ENCODE measurements at regions not wholly inside any gene's neighbourhood (a gene's known extent, or its start where the extent isn't known, plus 50 kb on each side); places are given as distances from the start of the nearest gene placed in this dataset.

DNA sequence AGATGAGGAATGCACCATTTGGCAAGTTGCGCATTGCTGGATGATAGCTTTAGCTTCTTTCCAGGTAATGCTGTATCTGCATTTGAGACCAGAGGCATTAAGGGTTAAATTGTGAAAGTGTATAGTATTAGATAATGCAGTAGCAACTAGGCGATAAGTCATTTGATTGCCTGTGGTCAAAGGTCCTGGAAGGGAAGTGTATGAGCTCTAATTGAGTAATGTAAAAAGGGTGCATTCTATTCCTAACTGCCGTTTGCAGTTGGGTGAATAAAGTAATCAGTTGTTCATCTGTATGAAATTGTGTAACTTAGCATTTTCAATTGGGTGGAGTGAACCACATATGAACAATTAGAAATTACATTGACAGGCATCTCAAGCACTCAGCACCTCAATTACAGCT is 54.5 kb upstream of the WDR1 start:
- DNase-seq (ENCODE audit: low read depth), result no peak
- no peak for TF ChIP-seq CTCF (conservative IDR thresholded peaks at IDR 0.05; ENCODE audit: low read depth, low read length)
- H3K4me3 ChIP-seq (ENCODE audit: low read length), result no peak overlapping the region

GRCh38 chr4:10169839-10170387 is 53.3 kb upstream of the WDR1 start:
- DNase-seq (ENCODE audit: low read depth), result no peak
- no peak overlapping the region for H3K4me3 ChIP-seq (ENCODE audit: low read length)
- TF ChIP-seq CTCF (conservative IDR thresholded peaks at IDR 0.05; ENCODE audit: low read depth, low read length), result no peak

DNA sequence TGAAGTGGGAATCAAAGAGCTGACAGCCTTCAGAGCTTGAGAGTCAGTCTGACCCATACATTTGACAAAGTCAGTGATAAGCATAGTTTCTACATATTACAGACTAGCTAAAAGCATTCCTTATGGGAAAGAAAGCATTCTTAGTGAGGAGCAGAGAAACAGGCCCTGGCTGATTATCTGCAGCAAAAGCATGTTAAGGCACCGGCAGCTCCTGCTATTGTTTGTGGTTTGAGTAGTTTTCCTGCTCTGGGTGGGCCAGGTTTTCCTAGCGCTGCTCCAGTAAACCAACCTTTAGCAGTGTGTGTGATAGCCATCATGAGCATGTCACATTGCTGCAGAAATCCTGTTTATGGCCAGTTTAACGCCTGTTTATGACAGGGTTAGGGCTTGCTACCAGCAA is 51.6 kb upstream of the WDR1 start:
- no peak for TF ChIP-seq CTCF (conservative IDR thresholded peaks at IDR 0.05; ENCODE audit: low read depth, low read length)
- DNase-seq (ENCODE audit: low read depth), result no peak

GRCh38 chr4:10167201-10167600 is 50.6 kb upstream of the WDR1 start:
- no peak overlapping the region for H3K4me3 ChIP-seq (ENCODE audit: low read length)
- DNase-seq (ENCODE audit: low read depth), result no peak
- no peak for TF ChIP-seq CTCF (conservative IDR thresholded peaks at IDR 0.05; ENCODE audit: low read depth, low read length)

More for the DNA sequence above, 51.6 kb upstream of the WDR1 start:
- H3K4me3 ChIP-seq (ENCODE audit: low read length), result no peak overlapping the region
